H1 (cell line): ENCODE measurements at regions not wholly inside any gene's neighbourhood (a gene's known extent, or its start where the extent isn't known, plus 50 kb on each side); places are given as distances from the start of the nearest gene placed in this dataset.

ENCODE experiments used
- CTCF ChIA-PET: fragments of 300-600 bp; sonication (Branson Sonifier 250); formaldehyde crosslinking; loops from one replicate; lab custom pipeline; 2021; ENCODE audit not compliant: partially characterized antibody; lab: Charles Lee
- POLR2A ChIA-PET: fragments of 300-600 bp; sonication (Branson Sonifier 250); formaldehyde crosslinking; loops from one replicate; lab custom pipeline; 2021; ENCODE audit warnings: inconsistent platforms; ENCODE audit not compliant: partially characterized antibody; lab: Charles Lee
- DNase-seq, 2 experiments: peaks; one replicate each; pipeline versions ENCODE4 v3.0.0 to v3.0.0-alpha.2; 2010 to 2022; ENCODE audit warnings: low spot score in 2 of 2, low read depth in 1 of 2, mixed read lengths in 1 of 2
- FAIRE-seq: peaks from 2 replicates; lab custom pipeline; 2011; peaks lifted over from hg19 to GRCh38; lab: Jason Lieb, UNC
- H2AFZ ChIP-seq: 2 replicates; pipeline ENCODE4 v1.8.1; 2012; ENCODE audit warnings: low read length, inconsistent platforms
- H2AK5ac ChIP-seq: 2 replicates; pipeline ENCODE4 v1.6.1; 2013; ENCODE audit warnings: low read depth, low read length
- H2BK120ac ChIP-seq: replicated peaks from 2 replicates; pipeline ENCODE3; 2013; ENCODE audit warnings: low read depth, low read length, inconsistent platforms
- H2BK12ac ChIP-seq: 2 replicates; pipeline ENCODE4 v1.6.1; 2013; ENCODE audit warnings: low read depth, low read length
- H2BK15ac ChIP-seq: 2 replicates; pipeline ENCODE4 v1.6.1; 2013; ENCODE audit warnings: low read length
- H2BK20ac ChIP-seq: 2 replicates; pipeline ENCODE4 v1.6.1; 2013; ENCODE audit warnings: low read length
- H2BK5ac ChIP-seq: 2 replicates; pipeline ENCODE4 v1.6.1; 2013; ENCODE audit warnings: low read depth, low read length
- H3K14ac ChIP-seq: 2 replicates; pipeline ENCODE4 v1.6.1; 2013; ENCODE audit warnings: inconsistent platforms; ENCODE audit not compliant: insufficient read length
- H3K18ac ChIP-seq: 2 replicates; pipeline ENCODE4 v1.6.1; 2013; ENCODE audit warnings: low read length; ENCODE audit errors: extremely low read depth
- H3K23ac ChIP-seq: 2 replicates; pipeline ENCODE4 v1.6.1; 2013; ENCODE audit warnings: inconsistent platforms; ENCODE audit not compliant: insufficient read length
- H3K23me2 ChIP-seq: 2 replicates; pipeline ENCODE4 v1.6.1; 2013; ENCODE audit warnings: low read depth, low read length
- H3K27ac ChIP-seq: 2 replicates; pipeline ENCODE4 v1.6.1; 2011; ENCODE audit warnings: low read depth, low read length, inconsistent platforms
- H3K27me3 ChIP-seq, 4 experiments: replicated peaks in 1 of 4; 1 replicate in 1 of 4; 2 replicates in 3 of 4; pipeline versions ENCODE4 v1.6.1 to v1.8.1; 2011 to 2013; ENCODE audit warnings: low read length in 3 of 4, mild to moderate bottlenecking in 3 of 4, inconsistent platforms in 2 of 4, mixed read lengths in 2 of 4, moderate library complexity in 1 of 4; ENCODE audit not compliant: control insufficient read depth in 3 of 4, insufficient read depth in 3 of 4; ENCODE audit errors: extremely low read depth in 1 of 4
- H3K36me3 ChIP-seq, 4 experiments: 2 replicates each; pipeline versions ENCODE4 v1.6.1 to v1.8.1; 2011 to 2013; ENCODE audit warnings: mild to moderate bottlenecking in 4 of 4, low read length in 3 of 4, moderate library complexity in 2 of 4, control low read depth in 1 of 4, inconsistent platforms in 1 of 4; ENCODE audit not compliant: insufficient read depth in 4 of 4, control insufficient read depth in 2 of 4
- H3K4ac ChIP-seq: replicated peaks from 2 replicates; pipeline ENCODE3; 2013; ENCODE audit warnings: low read length, low read depth, mixed read lengths, inconsistent platforms; ENCODE audit not compliant: insufficient read length
- H3K4me1 ChIP-seq, 4 experiments: replicated peaks in 1 of 4; 1 replicate in 1 of 4; 2 replicates in 3 of 4; pipeline versions ENCODE4 v1.6.1 to v1.8.1; 2011 to 2013; ENCODE audit warnings: low read length in 3 of 4, inconsistent platforms in 2 of 4, mixed read lengths in 1 of 4; ENCODE audit not compliant: insufficient read depth in 4 of 4, control insufficient read depth in 3 of 4
- H3K4me2 ChIP-seq, 2 experiments: 2 replicates each; pipeline versions ENCODE4 v1.6.1 to v1.8.1; 2011 to 2013; ENCODE audit warnings: low read depth in 2 of 2, low read length in 2 of 2, control low read depth in 1 of 2, inconsistent platforms in 1 of 2, mild to moderate bottlenecking in 1 of 2; ENCODE audit not compliant: insufficient read depth in 1 of 2
- H3K4me3 ChIP-seq, 4 experiments: fragments of 200-600, 300-600 bp in 1 of 4; sonication (generic), shearing (Covaris generic), sonication (Bioruptor Twin) in 1 of 4; 2 replicates each; pipeline versions ENCODE4 v1.5.1 to v1.8.1; 2011 to 2016; ENCODE audit warnings: low read length in 4 of 4, low read depth in 3 of 4, control low read depth in 2 of 4, inconsistent platforms in 2 of 4, mild to moderate bottlenecking in 2 of 4, mixed read lengths in 1 of 4, moderate library complexity in 1 of 4; ENCODE audit not compliant: insufficient read depth in 2 of 4; ENCODE audit errors: extremely low read depth in 1 of 4
- H3K56ac ChIP-seq: replicated peaks from 2 replicates; pipeline ENCODE3; 2013; ENCODE audit warnings: low read depth, mild to moderate bottlenecking, mixed read lengths, low read length, inconsistent platforms; ENCODE audit not compliant: insufficient read length
- H3K79me1 ChIP-seq: 2 replicates; pipeline ENCODE4 v1.6.1; 2013; ENCODE audit warnings: low read depth, low read length, control low read depth
- H3K79me2 ChIP-seq, 2 experiments: 2 replicates each; pipeline versions ENCODE4 v1.6.1 to v1.8.1; 2012 to 2013; ENCODE audit warnings: low read length in 2 of 2, mild to moderate bottlenecking in 2 of 2, inconsistent platforms in 1 of 2; ENCODE audit not compliant: insufficient read depth in 2 of 2, control insufficient read depth in 1 of 2
- H3K9ac ChIP-seq, 4 experiments: replicated peaks in 1 of 4; 1 replicate in 1 of 4; 2 replicates in 3 of 4; pipeline versions ENCODE4 v1.6.1 to v1.8.1; 2011 to 2013; ENCODE audit warnings: low read depth in 3 of 4, low read length in 3 of 4, control low read depth in 2 of 4, mild to moderate bottlenecking in 2 of 4, moderate library complexity in 2 of 4, inconsistent platforms in 1 of 4; ENCODE audit errors: extremely low read depth in 1 of 4
- H3K9me3 ChIP-seq, 2 experiments: 2 replicates each; pipeline versions ENCODE4 v1.6.1 to v1.8.1; 2012 to 2013; ENCODE audit warnings: mild to moderate bottlenecking in 2 of 2, moderate library complexity in 2 of 2, control low read depth in 1 of 2, inconsistent platforms in 1 of 2, low read depth in 1 of 2, low read length in 1 of 2, mixed read lengths in 1 of 2; ENCODE audit not compliant: insufficient read depth in 2 of 2
- H4K20me1 ChIP-seq, 2 experiments: replicated peaks in 1 of 2; 2 replicates each; pipeline versions ENCODE3 to v1.8.1; 2011 to 2013; ENCODE audit warnings: inconsistent platforms in 2 of 2, low read length in 2 of 2, mild to moderate bottlenecking in 1 of 2; ENCODE audit not compliant: insufficient read depth in 2 of 2, control insufficient read depth in 1 of 2
- H4K5ac ChIP-seq: 2 replicates; pipeline ENCODE4 v1.6.1; 2013; ENCODE audit warnings: low read length, low read depth, mixed read lengths, inconsistent platforms; ENCODE audit not compliant: insufficient read length
- H4K8ac ChIP-seq: 2 replicates; pipeline ENCODE4 v1.8.0; 2013; ENCODE audit warnings: mild to moderate bottlenecking, moderate library complexity, low read length, inconsistent platforms; ENCODE audit not compliant: insufficient read depth; ENCODE audit errors: extremely low read depth
- H4K91ac ChIP-seq: replicated peaks from 2 replicates; pipeline ENCODE3; 2013; ENCODE audit warnings: low read length, mixed read lengths, inconsistent platforms; ENCODE audit not compliant: insufficient read length
- BRCA1 ChIP-seq: IDR thresholded peaks from 2 replicates; pipeline ENCODE4 v1.6.1; 2012; ENCODE audit warnings: low read depth, low read length, improper control_type of control experiment
- CHD2 ChIP-seq: IDR thresholded peaks from 2 replicates; pipeline ENCODE4 v1.6.1; 2012; ENCODE audit warnings: low read length, improper control_type of control experiment
- EGR1 ChIP-seq: IDR thresholded peaks from 2 replicates; pipeline ENCODE4 v1.6.1; 2011; ENCODE audit warnings: low read depth, low read length, borderline replicate concordance
- NRF1 ChIP-seq: IDR thresholded peaks from 2 replicates; pipeline ENCODE4 v1.6.1; 2011; ENCODE audit warnings: mild to moderate bottlenecking, low read depth, low read length, improper control_type of control experiment
- SP4 ChIP-seq: IDR thresholded peaks from 2 replicates; pipeline ENCODE4 v1.6.1; 2012; ENCODE audit warnings: low read length, inconsistent platforms
- TAF1 ChIP-seq: IDR thresholded peaks from 2 replicates; pipeline ENCODE4 v1.6.1; 2011; ENCODE audit warnings: mild to moderate bottlenecking, low read depth, low read length
- WGBS, 2 experiments: shearing (Covaris generic) in 1 of 2; methylation state at CpG; one replicate each; pipeline versions ENCODE4 v1.1.6 to v1.1.7; 2013 to 2015; ENCODE audit warnings: low lambda C conversion rate in 2 of 2, mixed read lengths in 2 of 2, inconsistent platforms in 1 of 2, low coverage in 1 of 2, missing lambda C conversion rate in 1 of 2; ENCODE audit not compliant: insufficient replicate concordance in 2 of 2, insufficient coverage in 1 of 2, insufficient read length in 1 of 2; ENCODE audit errors: extremely low coverage in 1 of 2, missing lambda C conversion rate in 1 of 2; 5-methylcytosine and 5-hydroxymethylcytosine counted together

DNA sequence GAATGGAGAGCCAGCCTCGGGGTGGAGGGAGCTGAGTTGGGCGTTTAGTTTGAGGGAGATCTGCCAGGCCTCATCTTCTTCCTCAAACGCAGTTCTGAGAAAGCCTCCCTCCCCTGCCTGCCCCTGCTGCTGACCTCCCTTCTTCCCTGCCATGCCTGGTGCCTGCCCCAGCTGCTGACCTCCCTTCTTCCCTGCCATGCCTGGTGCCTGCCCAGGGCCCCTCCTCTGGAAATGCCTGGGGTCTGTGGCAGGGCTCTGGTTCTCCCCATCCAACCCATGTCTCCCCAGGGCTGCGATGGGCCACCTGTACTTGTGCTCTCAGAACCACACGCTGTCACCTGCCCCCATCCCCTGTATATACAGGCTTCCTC is 114.6 kb downstream of the VEGFA start:
- no peaks in the 10 kb centered on the region for H3K79me2 ChIP-seq
- POLR2A ChIA-PET, result interaction anchor here (0.9 to 1.2 kb wide), 2 partner anchors 9 to 18 kb away, joined by 3 read pairs; no protein-coding TSS in a partner anchor
- no peak overlapping the region for H3K9ac ChIP-seq
- H4K91ac ChIP-seq, result no peak overlapping the region
- H3K4me2 ChIP-seq, result no peak overlapping the region
- TF ChIP-seq SP4 (no peak), EGR1 (no peak), CHD2 (no peak), NRF1 (no peak), BRCA1 (no peak), TAF1 (no peak)
- no peak overlapping the region for H3K27ac ChIP-seq
- no peaks in the 10 kb centered on the region for H4K20me1 ChIP-seq
- H2BK5ac ChIP-seq, result no peak overlapping the region
- H3K4me3 ChIP-seq, result no peak overlapping the region
- no peak overlapping the region for H2AK5ac ChIP-seq
- H3K27me3 ChIP-seq, result peaks cover 0 to 2% (median 0%) of the 10 kb centered on the region in 4 experiments; a peak in 1 of 7 replicates
- H3K56ac ChIP-seq, result no peak overlapping the region
- H2BK12ac ChIP-seq, result no peak overlapping the region
- no peaks in the 10 kb centered on the region for H3K36me3 ChIP-seq
- H2BK120ac ChIP-seq, result no peak overlapping the region
- no peak overlapping the region for H3K14ac ChIP-seq
- H4K8ac ChIP-seq, result no peak overlapping the region
- no peaks in the 10 kb centered on the region for H3K9me3 ChIP-seq
- DNase-seq, result no peak
- no peak overlapping the region for H3K18ac ChIP-seq
- peaks cover 0 to 4% (median 0%) of the 10 kb centered on the region in 4 experiments; a peak in 2 of 7 replicates for H3K4me1 ChIP-seq
- no peaks in the 10 kb centered on the region for H3K23me2 ChIP-seq
- WGBS, 2 experiments, result 88% methylated on average over 5 of the region's 5 CpGs; no CpG with 5 or more reads in 1 of the 2 experiments
- no peak overlapping the region for H2AFZ ChIP-seq
- H2BK20ac ChIP-seq, result no peak overlapping the region
- CTCF ChIA-PET, result interaction anchor here (0.7 to 5.5 kb wide), 17 partner anchors 9 to 217 kb away, joined by 3 to 23 read pairs (median 5); partner anchors contain the start of gene VEGFA
- H4K5ac ChIP-seq, result no peak overlapping the region
- H3K23ac ChIP-seq, result no peak overlapping the region
- H2BK15ac ChIP-seq, result no peak overlapping the region
- H3K4ac ChIP-seq, result no peak overlapping the region
- H3K79me1 ChIP-seq, result no peaks in the 10 kb centered on the region
- no peak for FAIRE-seq
